MCF 10A (cell line): ENCODE measurements at regions not wholly inside any gene's neighbourhood (a gene's known extent, or its start where the extent isn't known, plus 50 kb on each side); places are given as distances from the start of the nearest gene placed in this dataset.

Experiments used
- BruUV-seq: library from RNA; stranded (reverse); fragments of 400-500 nt; replicated peaks from 2 replicates; lab custom pipeline; 2021; lab: Mats Ljungman, UMichigan
- CTCF ChIA-PET: fragments of 300-600 bp; sonication (Branson Sonifier 250); formaldehyde crosslinking; extraction: SDS; loops from one replicate; lab custom pipeline; 2021; ENCODE audit warnings: antibody characterized with exemption, inconsistent platforms; lab: Yijun Ruan, JAX
- POLR2A ChIA-PET: fragments of 300-600, 350-650 bp; sonication (Branson Sonifier 250); formaldehyde crosslinking; extraction: SDS; loops from one replicate; lab custom pipeline; 2020; ENCODE audit warnings: antibody characterized with exemption, inconsistent platforms; lab: Yijun Ruan, JAX
- DNase-seq: peaks from one replicate; pipeline ENCODE4 v3.0.0-alpha.2; 2018; ENCODE audit not compliant: unreplicated experiment
- H3K27ac Mint-ChIP-seq: one replicate; pipeline ENCODE4 v1.8.0; 2022; ENCODE audit warnings: mild to moderate bottlenecking, low read depth, mixed read lengths; ENCODE audit not compliant: unreplicated experiment
- H3K27me3 Mint-ChIP-seq: one replicate; pipeline ENCODE4 v1.8.0; 2022; ENCODE audit warnings: mixed read lengths; ENCODE audit not compliant: insufficient read depth, unreplicated experiment
- H3K36me3 Mint-ChIP-seq: one replicate; pipeline ENCODE4 v1.8.0; 2022; ENCODE audit warnings: mild to moderate bottlenecking, moderate library complexity, mixed read lengths; ENCODE audit not compliant: insufficient read depth, unreplicated experiment
- H3K4me1 Mint-ChIP-seq: one replicate; pipeline ENCODE4 v1.8.0; 2022; ENCODE audit warnings: mixed read lengths; ENCODE audit not compliant: insufficient read depth, unreplicated experiment
- H3K4me3 Mint-ChIP-seq: one replicate; pipeline ENCODE4 v1.8.0; 2022; ENCODE audit warnings: mild to moderate bottlenecking, moderate library complexity, mixed read lengths; ENCODE audit not compliant: unreplicated experiment
- H3K9me3 Mint-ChIP-seq: one replicate; pipeline ENCODE4 v1.8.0; 2022; ENCODE audit warnings: mixed read lengths; ENCODE audit not compliant: unreplicated experiment
- intact Hi-C: fragments of 100-400 bp; cut with micrococcal nuclease; formaldehyde crosslinking; loops from 2 replicates; pipeline ENCODE4 v1.14.1; 2022
- TF ChIP-seq, protein P1 (sequence below): fragments of 200-600 bp; IDR thresholded peaks from one replicate; pipeline ENCODE4 v1.8.0; 2022; ENCODE audit warnings: antibody characterized with exemption, mild to moderate bottlenecking; ENCODE audit not compliant: unreplicated experiment

- no TSS peak for BruUV-seq
- CTCF ChIA-PET = interaction anchor here (0.6 to 1.0 kb wide), 2 partner anchors 206 to 216 kb away, joined by 3 to 4 read pairs; no protein-coding TSS in a partner anchor
- peaks cover 11% of the 10 kb centered on the region for H3K27me3 Mint-ChIP-seq
- no peak for DNase-seq
- TF ChIP-seq, protein P1, sequence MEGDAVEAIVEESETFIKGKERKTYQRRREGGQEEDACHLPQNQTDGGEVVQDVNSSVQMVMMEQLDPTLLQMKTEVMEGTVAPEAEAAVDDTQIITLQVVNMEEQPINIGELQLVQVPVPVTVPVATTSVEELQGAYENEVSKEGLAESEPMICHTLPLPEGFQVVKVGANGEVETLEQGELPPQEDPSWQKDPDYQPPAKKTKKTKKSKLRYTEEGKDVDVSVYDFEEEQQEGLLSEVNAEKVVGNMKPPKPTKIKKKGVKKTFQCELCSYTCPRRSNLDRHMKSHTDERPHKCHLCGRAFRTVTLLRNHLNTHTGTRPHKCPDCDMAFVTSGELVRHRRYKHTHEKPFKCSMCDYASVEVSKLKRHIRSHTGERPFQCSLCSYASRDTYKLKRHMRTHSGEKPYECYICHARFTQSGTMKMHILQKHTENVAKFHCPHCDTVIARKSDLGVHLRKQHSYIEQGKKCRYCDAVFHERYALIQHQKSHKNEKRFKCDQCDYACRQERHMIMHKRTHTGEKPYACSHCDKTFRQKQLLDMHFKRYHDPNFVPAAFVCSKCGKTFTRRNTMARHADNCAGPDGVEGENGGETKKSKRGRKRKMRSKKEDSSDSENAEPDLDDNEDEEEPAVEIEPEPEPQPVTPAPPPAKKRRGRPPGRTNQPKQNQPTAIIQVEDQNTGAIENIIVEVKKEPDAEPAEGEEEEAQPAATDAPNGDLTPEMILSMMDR = no peak
- H3K4me3 Mint-ChIP-seq = no peak overlapping the region
- H3K27ac Mint-ChIP-seq = no peak overlapping the region
- H3K9me3 Mint-ChIP-seq = no peaks in the 10 kb centered on the region
- intact Hi-C loops = no loop called here
- H3K36me3 Mint-ChIP-seq = no peaks in the 10 kb centered on the region
- POLR2A ChIA-PET = no interaction called here
- H3K4me1 Mint-ChIP-seq = no peaks in the 10 kb centered on the region
These were observed 397.6 kb downstream of the GPAM start for GRCh38 chr10:111785921-111786320.

- ChIA-PET POLR2A (no interaction called here), CTCF (interaction anchor here (0.6 to 1.4 kb wide), 2 partner anchors 347 to 714 kb away, joined by 3 to 7 read pairs; no protein-coding TSS in a partner anchor)
- no peaks in the 10 kb centered on the region for H3K4me1 Mint-ChIP-seq
- no peak overlapping the region for H3K4me3 Mint-ChIP-seq
- no peaks in the 10 kb centered on the region for H3K36me3 Mint-ChIP-seq
- no TSS peak for BruUV-seq
- DNase-seq = no peak
- TF ChIP-seq, protein P1 = no peak
- H3K27me3 Mint-ChIP-seq = no peaks in the 10 kb centered on the region
- intact Hi-C loops = no loop called here
- no peaks in the 10 kb centered on the region for H3K9me3 Mint-ChIP-seq
- no peak overlapping the region for H3K27ac Mint-ChIP-seq
These were observed 393.7 kb downstream of the GPAM start for GRCh38 chr10:111789821-111790220.

DNA sequence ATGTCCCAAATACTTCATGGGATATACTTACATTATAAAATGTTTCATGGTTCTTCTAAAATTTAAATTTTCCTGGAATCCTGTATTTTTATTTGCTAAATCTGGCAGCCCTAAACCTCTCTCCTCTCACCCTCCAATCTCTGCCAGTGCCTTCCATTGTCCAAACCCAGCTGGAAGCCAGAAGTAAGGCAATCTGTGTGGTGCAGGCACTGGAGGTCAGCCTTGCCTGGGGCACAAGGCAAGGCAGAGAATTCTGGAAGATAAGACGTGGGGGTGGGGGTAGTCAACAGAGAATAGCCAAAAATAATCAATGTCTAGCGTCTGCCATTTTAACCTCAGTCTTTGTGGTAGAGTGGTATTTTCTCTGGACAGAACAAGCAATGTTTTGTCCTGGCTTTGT is 381.7 kb downstream of the GPAM start:
- TF ChIP-seq, protein P1 = no peak
- Mint-ChIP-seq H3K4me3 (no peak overlapping the region), H3K4me1 (no peaks in the 10 kb centered on the region), H3K36me3 (no peaks in the 10 kb centered on the region), H3K9me3 (peaks cover 8% of the 10 kb centered on the region), H3K27me3 (peaks cover 12% of the 10 kb centered on the region), H3K27ac (no peak overlapping the region)
- no TSS peak for BruUV-seq
- POLR2A ChIA-PET = no interaction called here
- no peak for DNase-seq
- intact Hi-C loops = no loop called here
- CTCF ChIA-PET = no interaction called here

DNA sequence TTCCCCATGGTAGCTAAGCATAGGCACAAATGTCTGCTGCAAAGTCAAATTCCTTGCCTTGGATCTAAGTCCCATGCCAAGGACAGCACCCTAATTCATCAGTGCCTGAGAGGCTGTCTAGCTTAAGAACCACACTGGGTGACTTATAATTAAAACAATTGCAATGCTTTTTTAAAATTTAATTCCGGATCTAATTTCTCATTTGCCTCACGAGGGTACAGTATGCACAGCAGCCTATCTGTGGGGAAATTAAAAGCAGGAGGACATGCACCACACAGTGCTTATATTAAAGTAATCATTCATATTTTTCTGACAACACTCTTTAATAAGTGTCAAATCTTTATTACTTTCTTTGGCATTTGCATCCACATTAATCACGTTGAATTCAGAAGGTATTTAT is 378.8 kb downstream of the GPAM start:
- no TSS peak for BruUV-seq
- TF ChIP-seq, protein P1 = no peak
- POLR2A ChIA-PET = interaction anchor here (0.7 kb wide), 1 partner anchor 119 kb away, joined by 3 read pairs; no protein-coding TSS in a partner anchor

More for the DNA sequence above, 378.8 kb downstream of the GPAM start:
- CTCF ChIA-PET = interaction anchor here (0.6 kb wide), 1 partner anchor 1219 kb away, joined by 3 read pairs; no protein-coding TSS in a partner anchor
- Mint-ChIP-seq H3K4me1 (no peaks in the 10 kb centered on the region), H3K36me3 (no peaks in the 10 kb centered on the region), H3K27ac (no peak overlapping the region), H3K9me3 (no peaks in the 10 kb centered on the region), H3K27me3 (peaks cover 21% of the 10 kb centered on the region), H3K4me3 (no peak overlapping the region)
- no peak for DNase-seq
- intact Hi-C loops = no loop called here
